Breast epithelium (tissue), 4 donors: ENCODE measurements at regions not wholly inside any gene's neighbourhood (a gene's known extent, or its start where the extent isn't known, plus 50 kb on each side); places are given as distances from the start of the nearest gene placed in this dataset.

Experiments used
- DNase-seq, 2 donors: peaks; one replicate each; pipeline ENCODE4 v3.0.0-alpha.2; 2019; ENCODE audit warnings: low spot score in 2 of 2
- H3K27ac ChIP-seq, 2 donors: fragments of 200-600 bp; sonication (generic) in 1 of 2; one replicate each; pipeline ENCODE4 v1.5.1; 2016 to 2019; ENCODE audit warnings: mild to moderate bottlenecking in 1 of 2
- H3K27me3 ChIP-seq, 2 donors: fragments of 200-600 bp; sonication (generic) in 1 of 2; one replicate each; pipeline versions ENCODE4 v1.5.1 to v1.6.0; 2017 to 2019; ENCODE audit warnings: control low read depth in 1 of 2, mild to moderate bottlenecking in 1 of 2
- H3K36me3 ChIP-seq: fragments of 200-600 bp; one replicate; pipeline ENCODE4 v1.5.1; 2019
- H3K4me1 ChIP-seq, 2 donors: fragments of 200-600 bp; sonication (generic); one replicate each; pipeline ENCODE4 v1.5.1; 2016 to 2019; ENCODE audit warnings: control low read depth in 1 of 2
- H3K4me3 ChIP-seq, 3 donors: fragments of 200-600 bp; sonication (generic); 1 replicate in 2 of 3; 2 replicates in 1 of 3; pipeline ENCODE4 v1.5.1; 2016 to 2019; ENCODE audit warnings: mild to moderate bottlenecking in 3 of 3, moderate library complexity in 2 of 3
- H3K9me3 ChIP-seq, 2 donors: fragments of 200-600 bp; sonication (generic) in 1 of 2; one replicate each; pipeline ENCODE4 v1.5.1; 2016 to 2019; ENCODE audit warnings: control low read depth in 1 of 2
- POLR2A ChIP-seq: fragments of 450-650 bp; IDR thresholded peaks from one replicate; pipeline ENCODE4 v1.6.1; 2016; ENCODE audit warnings: antibody characterized with exemption, mild to moderate bottlenecking, moderate library complexity
- POLR2AphosphoS5 ChIP-seq, 3 donors: sonication (generic); formaldehyde crosslinking; IDR thresholded peaks; one replicate each; pipeline ENCODE4 v1.6.1; 2017; ENCODE audit warnings: antibody characterized with exemption in 3 of 3
- intact Hi-C: fragments of 100-400 bp; cut with DNase I; formaldehyde crosslinking; loops from one replicate; pipeline ENCODE4 v1.15.1; 2023; ENCODE audit warnings: low total_unique reads
- TF ChIP-seq, protein P1 (sequence below), 3 donors: fragments of 450-650 bp; IDR thresholded peaks; one replicate each; pipeline ENCODE4 v1.5.1; 2016 to 2017; ENCODE audit warnings: antibody characterized with exemption in 3 of 3, mild to moderate bottlenecking in 3 of 3, moderate library complexity in 3 of 3

DNA sequence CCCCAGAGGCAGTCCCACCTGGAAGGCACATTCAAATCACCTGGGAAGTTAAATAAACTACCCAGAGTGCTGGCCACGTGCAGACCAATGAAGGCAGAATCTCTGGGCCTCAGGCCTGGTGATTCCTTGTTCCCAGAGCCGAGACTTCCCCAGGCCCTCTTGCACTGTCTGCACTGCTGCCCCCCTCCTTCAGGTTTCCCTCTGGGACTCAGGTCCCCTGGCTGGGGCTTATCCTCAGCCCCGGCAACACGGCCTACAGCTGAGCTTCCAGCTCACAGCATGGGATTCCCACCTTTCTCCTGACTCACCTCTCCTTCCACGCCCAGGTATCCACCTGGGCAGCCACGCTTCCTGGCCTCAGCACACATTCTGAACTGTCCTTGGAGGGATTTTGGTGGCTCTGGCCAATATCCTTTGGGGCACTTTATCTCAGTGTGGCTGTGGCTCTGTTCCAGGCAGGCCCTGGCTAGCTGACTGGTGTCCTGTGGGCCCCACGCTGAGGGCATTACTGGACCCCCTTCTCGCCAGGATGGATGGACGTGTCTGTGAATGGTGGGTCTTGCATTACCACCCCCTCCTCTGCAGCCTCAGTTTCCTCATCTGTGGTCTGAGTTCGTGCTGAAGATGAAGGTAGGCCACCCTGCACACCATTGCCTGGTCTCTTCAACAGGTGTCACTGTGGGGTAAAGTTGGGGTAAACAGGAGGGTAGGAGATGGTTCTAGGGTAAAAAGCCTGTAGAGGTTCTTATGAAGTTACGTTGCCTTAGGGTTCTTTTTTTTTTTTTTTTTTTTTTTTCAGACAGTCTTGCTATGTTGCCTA is 165.7 kb downstream of the IRF8 start:
- Histone ChIP-seq H3K4me3 (no peak overlapping the region), H3K4me1 (no peaks in the 10 kb centered on the region), H3K9me3 (no peaks in the 10 kb centered on the region), H3K27me3 (peaks cover 0 to 31% of the 10 kb centered on the region in 2 donors), H3K27ac (no peak overlapping the region), H3K36me3 (no peaks in the 10 kb centered on the region)
- intact Hi-C loops = no loop called here
- no peak for DNase-seq
- TF ChIP-seq, protein P1, sequence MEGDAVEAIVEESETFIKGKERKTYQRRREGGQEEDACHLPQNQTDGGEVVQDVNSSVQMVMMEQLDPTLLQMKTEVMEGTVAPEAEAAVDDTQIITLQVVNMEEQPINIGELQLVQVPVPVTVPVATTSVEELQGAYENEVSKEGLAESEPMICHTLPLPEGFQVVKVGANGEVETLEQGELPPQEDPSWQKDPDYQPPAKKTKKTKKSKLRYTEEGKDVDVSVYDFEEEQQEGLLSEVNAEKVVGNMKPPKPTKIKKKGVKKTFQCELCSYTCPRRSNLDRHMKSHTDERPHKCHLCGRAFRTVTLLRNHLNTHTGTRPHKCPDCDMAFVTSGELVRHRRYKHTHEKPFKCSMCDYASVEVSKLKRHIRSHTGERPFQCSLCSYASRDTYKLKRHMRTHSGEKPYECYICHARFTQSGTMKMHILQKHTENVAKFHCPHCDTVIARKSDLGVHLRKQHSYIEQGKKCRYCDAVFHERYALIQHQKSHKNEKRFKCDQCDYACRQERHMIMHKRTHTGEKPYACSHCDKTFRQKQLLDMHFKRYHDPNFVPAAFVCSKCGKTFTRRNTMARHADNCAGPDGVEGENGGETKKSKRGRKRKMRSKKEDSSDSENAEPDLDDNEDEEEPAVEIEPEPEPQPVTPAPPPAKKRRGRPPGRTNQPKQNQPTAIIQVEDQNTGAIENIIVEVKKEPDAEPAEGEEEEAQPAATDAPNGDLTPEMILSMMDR (IDR thresholded peaks at IDR 0.05) = no peak
- TF ChIP-seq POLR2A (no peak), POLR2AphosphoS5 (IDR thresholded peaks at IDR 0.05) (no peak)

DNA sequence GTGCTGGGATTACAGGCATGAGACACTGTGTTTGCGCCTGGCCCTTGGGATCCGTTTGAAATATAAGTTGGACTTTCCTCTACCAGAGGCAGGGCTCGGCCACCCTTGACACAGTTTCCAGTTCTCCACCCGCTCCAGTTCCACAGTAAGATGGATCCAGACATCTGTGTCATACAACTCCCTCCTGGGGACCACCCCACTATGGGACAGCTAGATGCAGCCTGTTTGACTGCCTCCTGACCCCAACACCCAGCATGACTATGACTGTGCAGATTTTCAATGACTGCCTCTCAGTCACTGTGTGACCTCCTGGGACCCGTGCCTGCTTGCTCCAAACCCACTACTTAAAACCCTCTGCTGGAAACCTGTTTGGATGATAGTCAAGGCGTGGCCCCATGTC is 166.7 kb downstream of the IRF8 start:
- intact Hi-C loops = no loop called here
- no peaks in the 10 kb centered on the region for H3K36me3 ChIP-seq
- H3K27me3 ChIP-seq = peaks cover 0 to 37% of the 10 kb centered on the region in 2 donors
- no peak overlapping the region for H3K27ac ChIP-seq
- TF ChIP-seq POLR2AphosphoS5 (IDR thresholded peaks at IDR 0.05) = no peak
- no peak for TF ChIP-seq POLR2A
- TF ChIP-seq, protein P1 (IDR thresholded peaks at IDR 0.05) = no peak
- H3K9me3 ChIP-seq = no peaks in the 10 kb centered on the region
- DNase-seq = no peak
- H3K4me1 ChIP-seq = no peaks in the 10 kb centered on the region
- no peak overlapping the region for H3K4me3 ChIP-seq

DNA sequence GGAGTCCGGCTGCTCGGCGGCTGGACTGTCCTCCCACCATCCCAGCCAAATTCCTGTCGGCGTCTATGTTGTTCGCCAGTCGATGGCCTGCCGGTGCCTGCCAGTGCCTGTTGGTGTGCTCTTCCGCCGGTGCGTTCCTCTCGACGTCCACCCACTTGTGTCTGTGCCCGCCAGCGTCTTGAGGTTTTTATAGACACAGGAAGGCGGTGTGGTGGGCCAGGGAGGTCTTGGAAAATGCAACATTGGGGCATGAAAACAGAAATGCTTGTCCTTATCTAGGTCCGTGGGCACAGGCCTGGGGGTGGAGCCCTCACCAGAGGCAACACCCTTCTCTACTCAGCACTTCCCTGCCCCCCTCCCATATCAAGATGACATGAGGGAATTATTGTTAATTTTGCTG is 167.8 kb downstream of the IRF8 start:
- no peak for DNase-seq

DNA sequence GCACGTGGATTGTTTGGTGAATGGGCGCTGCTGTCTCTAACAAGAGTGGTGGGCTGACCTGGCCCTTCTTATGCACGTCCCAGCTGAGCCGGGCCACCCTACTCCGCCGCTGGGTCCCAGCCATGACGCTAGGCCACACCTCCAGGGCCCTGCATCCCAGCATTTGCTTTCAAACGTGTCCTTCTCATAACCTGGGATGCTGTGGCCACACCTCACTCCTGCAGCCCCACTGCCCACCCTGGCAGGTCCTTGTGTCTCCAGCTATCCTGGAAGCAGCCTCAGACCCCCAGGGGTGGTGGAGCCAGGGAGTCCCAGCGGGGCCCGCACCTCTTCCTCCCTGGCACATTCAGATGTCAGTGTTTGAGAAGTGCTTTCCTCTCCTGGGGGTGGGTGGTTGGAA is 168.6 kb downstream of the IRF8 start:
- no peak for DNase-seq
- Histone ChIP-seq H3K27ac (no peak overlapping the region), H3K4me1 (no peaks in the 10 kb centered on the region), H3K9me3 (no peaks in the 10 kb centered on the region), H3K36me3 (no peaks in the 10 kb centered on the region), H3K27me3 (peaks cover 0 to 46% of the 10 kb centered on the region in 2 donors), H3K4me3 (no peak overlapping the region)
- TF ChIP-seq POLR2A = no peak
- TF ChIP-seq, protein P1 (IDR thresholded peaks at IDR 0.05) = no peak
- TF ChIP-seq POLR2AphosphoS5 (IDR thresholded peaks at IDR 0.05) = no peak
- intact Hi-C loops = no loop called here

More for the DNA sequence above, 167.8 kb downstream of the IRF8 start:
- Histone ChIP-seq H3K4me3 (no peak overlapping the region), H3K36me3 (no peaks in the 10 kb centered on the region), H3K27ac (no peak overlapping the region), H3K27me3 (peaks cover 0 to 40% of the 10 kb centered on the region in 2 donors), H3K4me1 (no peaks in the 10 kb centered on the region), H3K9me3 (no peaks in the 10 kb centered on the region)
- intact Hi-C loops = no loop called here
- no peak for TF ChIP-seq POLR2AphosphoS5 (IDR thresholded peaks at IDR 0.05)
- TF ChIP-seq, protein P1 (IDR thresholded peaks at IDR 0.05) = no peak
- no peak for TF ChIP-seq POLR2A

DNA sequence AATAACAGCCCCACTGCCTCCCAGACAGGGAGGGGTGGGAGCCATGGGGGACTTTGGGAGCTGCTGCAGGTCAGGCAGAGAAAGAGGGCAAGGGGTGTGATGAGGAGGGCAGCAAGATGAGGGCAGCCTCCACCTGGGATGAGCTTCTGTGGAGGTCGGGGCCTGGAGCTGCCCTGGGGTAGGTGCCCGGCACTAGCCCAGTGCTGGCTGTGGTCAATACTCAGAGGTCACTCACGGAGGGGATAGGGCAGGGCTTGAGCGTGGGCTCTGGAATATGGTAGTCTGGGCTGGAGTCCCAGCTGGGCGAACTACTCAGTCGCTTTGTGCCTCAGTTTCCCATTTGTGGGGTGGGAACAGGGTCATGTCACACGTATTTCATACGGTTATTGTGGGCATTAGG is 169.0 kb downstream of the IRF8 start:
- intact Hi-C loops = no loop called here
- Histone ChIP-seq H3K36me3 (no peaks in the 10 kb centered on the region), H3K27me3 (peaks cover 0 to 48% of the 10 kb centered on the region in 2 donors)

More for the DNA sequence above, 169.0 kb downstream of the IRF8 start:
- TF ChIP-seq POLR2AphosphoS5 (IDR thresholded peaks at IDR 0.05) (no peak), POLR2A (no peak)
- TF ChIP-seq, protein P1 (IDR thresholded peaks at IDR 0.05) = no peak
- Histone ChIP-seq H3K9me3 (no peaks in the 10 kb centered on the region), H3K4me1 (no peaks in the 10 kb centered on the region), H3K27ac (no peak overlapping the region), H3K4me3 (no peak overlapping the region)
- no peak for DNase-seq
